ENCODE measurements at regions not wholly inside any gene's neighbourhood (a gene's known extent, or its start where the extent isn't known, plus 50 kb on each side); places are given as distances from the start of the nearest gene placed in this dataset.
"Not testable (repeated sequence)": the region's sequence is repeated elsewhere in the genome, so short reads cannot be mapped to it uniquely, and the experiment has no call there.

DNA sequence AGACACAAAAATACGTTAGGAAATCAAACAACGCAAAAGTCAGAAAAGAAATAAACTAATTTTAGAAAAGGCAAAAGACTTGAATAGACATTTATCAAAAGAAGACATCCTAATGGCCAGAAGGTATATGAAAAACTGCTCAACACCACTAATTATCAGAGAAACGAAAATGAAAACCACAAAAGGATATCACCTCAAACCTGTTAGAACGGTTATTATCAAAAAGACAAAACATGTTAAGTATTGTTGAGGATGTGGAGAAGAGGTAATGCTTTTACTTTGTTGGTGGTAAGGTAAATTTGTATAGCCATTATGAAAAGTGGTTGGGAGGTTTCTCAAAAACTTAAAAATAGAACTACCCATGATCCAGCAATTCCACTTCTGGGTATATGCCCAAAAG lies 230.0 kb upstream of the RGMB start:
- H3K4me1 ChIP-seq = no peaks in the 10 kb centered on the region
- no peak overlapping the region for H3K27ac ChIP-seq (replicated peaks)
- H3K27me3 ChIP-seq (ENCODE audit: low read depth) = no peaks in the 10 kb centered on the region
- no peak overlapping the region for H3K4me3 ChIP-seq
- intact Hi-C loops (cut with micrococcal nuclease) = no loop called here
- DNase-seq = no peak
- H3K9me3 ChIP-seq (replicated peaks) = peaks cover 61% of the 10 kb centered on the region
- TF ChIP-seq, protein P1, sequence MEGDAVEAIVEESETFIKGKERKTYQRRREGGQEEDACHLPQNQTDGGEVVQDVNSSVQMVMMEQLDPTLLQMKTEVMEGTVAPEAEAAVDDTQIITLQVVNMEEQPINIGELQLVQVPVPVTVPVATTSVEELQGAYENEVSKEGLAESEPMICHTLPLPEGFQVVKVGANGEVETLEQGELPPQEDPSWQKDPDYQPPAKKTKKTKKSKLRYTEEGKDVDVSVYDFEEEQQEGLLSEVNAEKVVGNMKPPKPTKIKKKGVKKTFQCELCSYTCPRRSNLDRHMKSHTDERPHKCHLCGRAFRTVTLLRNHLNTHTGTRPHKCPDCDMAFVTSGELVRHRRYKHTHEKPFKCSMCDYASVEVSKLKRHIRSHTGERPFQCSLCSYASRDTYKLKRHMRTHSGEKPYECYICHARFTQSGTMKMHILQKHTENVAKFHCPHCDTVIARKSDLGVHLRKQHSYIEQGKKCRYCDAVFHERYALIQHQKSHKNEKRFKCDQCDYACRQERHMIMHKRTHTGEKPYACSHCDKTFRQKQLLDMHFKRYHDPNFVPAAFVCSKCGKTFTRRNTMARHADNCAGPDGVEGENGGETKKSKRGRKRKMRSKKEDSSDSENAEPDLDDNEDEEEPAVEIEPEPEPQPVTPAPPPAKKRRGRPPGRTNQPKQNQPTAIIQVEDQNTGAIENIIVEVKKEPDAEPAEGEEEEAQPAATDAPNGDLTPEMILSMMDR (IDR thresholded peaks at IDR 0.05; ENCODE audit: borderline replicate concordance) = no peak
- H3K36me3 ChIP-seq = no peaks in the 10 kb centered on the region

DNA sequence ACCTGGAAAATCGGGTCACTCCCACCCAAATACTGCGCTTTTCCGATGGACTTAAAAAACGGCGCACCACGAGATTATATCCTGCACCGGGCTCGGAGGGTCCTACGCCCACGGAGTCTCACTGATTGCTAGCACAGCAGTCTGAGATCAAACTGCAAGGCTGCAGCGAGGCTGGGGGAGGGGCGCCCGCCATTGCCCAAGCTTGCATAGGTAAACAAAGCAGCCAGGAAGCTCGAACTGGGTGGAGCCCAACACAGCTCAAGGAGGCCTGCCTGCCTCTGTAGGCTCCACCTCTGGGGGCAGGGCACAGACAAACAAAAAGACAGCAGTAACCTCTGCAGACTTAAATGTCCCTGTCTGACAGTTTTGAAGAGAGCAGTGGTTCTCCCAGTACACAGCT lies 226.5 kb upstream of the RGMB start:
- intact Hi-C loops (cut with micrococcal nuclease); H3K4me3 ChIP-seq; H3K4me1 ChIP-seq; H3K27me3 ChIP-seq (ENCODE audit: low read depth); H3K27ac ChIP-seq (replicated peaks); DNase-seq; H3K36me3 ChIP-seq: not testable (repeated sequence)
- H3K9me3 ChIP-seq (replicated peaks) = peaks cover 35% of the 10 kb centered on the region

DNA sequence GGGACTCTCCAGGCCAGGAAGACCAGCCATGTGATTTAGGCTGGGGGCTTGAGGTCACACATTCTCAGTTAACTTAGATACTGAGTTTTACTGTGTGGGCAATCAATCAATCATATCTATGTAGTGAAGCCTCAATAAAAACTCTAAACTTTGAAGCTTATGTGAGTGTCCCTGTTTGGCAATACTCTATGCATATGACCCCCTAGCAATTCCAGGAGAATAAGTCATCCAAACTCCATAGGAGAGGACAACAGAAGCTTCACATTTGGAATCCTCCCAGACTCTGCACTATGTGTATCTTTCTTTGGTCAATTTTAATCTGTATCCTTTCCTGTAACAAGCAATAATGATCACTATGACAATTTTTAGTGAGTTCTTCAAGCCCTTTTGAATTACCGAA lies 216.8 kb upstream of the RGMB start:
- Histone ChIP-seq H3K4me3 (no peak overlapping the region), H3K36me3 (no peaks in the 10 kb centered on the region), H3K27ac (replicated peaks) (no peak overlapping the region), H3K9me3 (replicated peaks) (peaks cover 16% of the 10 kb centered on the region), H3K4me1 (no peaks in the 10 kb centered on the region), H3K27me3 (ENCODE audit: low read depth) (no peaks in the 10 kb centered on the region)
- intact Hi-C loops (cut with micrococcal nuclease) = no loop called here
- TF ChIP-seq, protein P1 (IDR thresholded peaks at IDR 0.05; ENCODE audit: borderline replicate concordance) = no peak
- no peak for DNase-seq

DNA sequence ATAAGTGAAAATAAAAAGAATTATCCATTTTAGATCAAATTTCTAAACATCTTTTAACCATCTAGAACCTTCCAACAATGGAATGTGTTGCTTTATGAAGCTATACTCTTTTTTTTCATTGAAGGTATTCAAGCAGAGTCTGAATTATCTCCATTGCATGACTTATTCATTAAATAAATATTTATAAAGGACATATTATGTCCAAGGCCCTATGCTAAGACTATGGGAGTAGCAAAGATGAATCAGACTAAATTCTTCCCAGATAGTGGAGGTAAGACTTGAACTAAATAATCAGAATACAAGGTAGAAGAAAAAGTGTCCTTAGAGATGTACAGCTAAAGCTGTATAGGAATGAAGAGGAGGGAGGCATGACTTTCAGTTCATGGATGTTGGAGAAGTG lies 215.5 kb upstream of the RGMB start:
- intact Hi-C loops (cut with micrococcal nuclease) = no loop called here
- TF ChIP-seq, protein P1 (IDR thresholded peaks at IDR 0.05; ENCODE audit: borderline replicate concordance) = no peak

DNA sequence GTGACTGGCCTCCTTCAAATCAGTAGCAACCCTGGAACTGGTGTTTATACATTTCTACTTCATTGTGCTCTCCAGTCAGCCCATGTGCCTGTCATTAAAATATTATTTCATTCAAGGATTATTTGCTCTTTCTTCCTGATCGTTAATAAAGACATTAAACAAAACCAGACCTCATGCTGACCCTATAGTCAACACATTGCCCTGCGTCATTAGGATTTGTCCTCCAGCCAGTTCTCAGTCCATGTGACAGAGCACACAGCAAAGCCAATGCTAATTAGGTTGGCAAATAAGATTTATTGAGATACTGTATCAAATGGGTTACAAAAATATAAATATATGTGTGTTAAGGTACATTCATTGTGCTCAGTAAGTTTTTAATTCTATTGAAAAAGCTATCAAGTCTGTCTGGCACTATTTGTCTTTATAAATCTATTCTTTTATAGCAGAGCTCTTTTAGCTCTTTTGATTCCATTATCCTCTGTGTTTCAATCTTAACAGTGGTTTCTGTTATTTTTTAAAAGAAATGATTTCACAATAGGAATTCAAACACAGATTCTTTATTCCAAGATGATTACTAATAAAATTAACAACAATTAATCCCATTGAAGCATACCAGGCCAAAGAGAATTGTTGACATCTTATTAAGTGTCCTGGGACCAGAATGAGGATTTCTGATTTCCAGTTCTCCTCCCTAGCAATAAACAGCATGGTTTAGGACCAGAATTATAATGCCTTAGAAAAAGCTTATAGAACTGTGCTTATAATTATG lies 209.4 kb upstream of the RGMB start:
- peaks cover 3% of the 10 kb centered on the region for H3K9me3 ChIP-seq (replicated peaks)
- intact Hi-C loops (cut with micrococcal nuclease) = no loop called here
- H3K4me1 ChIP-seq = no peaks in the 10 kb centered on the region
- TF ChIP-seq, protein P1 (IDR thresholded peaks at IDR 0.05; ENCODE audit: borderline replicate concordance) = no peak
- no peaks in the 10 kb centered on the region for H3K36me3 ChIP-seq
- H3K4me3 ChIP-seq = no peak overlapping the region
- no peak for DNase-seq
- H3K27me3 ChIP-seq (ENCODE audit: low read depth) = no peaks in the 10 kb centered on the region
- H3K27ac ChIP-seq (replicated peaks) = no peak overlapping the region

More for the DNA sequence above, 215.5 kb upstream of the RGMB start:
- H3K36me3 ChIP-seq = no peaks in the 10 kb centered on the region
- no peaks in the 10 kb centered on the region for H3K27me3 ChIP-seq (ENCODE audit: low read depth)
- H3K27ac ChIP-seq (replicated peaks) = no peak overlapping the region
- H3K9me3 ChIP-seq (replicated peaks) = peaks cover 10% of the 10 kb centered on the region
- no peak overlapping the region for H3K4me3 ChIP-seq
- no peaks in the 10 kb centered on the region for H3K4me1 ChIP-seq
- DNase-seq = no peak

DNA sequence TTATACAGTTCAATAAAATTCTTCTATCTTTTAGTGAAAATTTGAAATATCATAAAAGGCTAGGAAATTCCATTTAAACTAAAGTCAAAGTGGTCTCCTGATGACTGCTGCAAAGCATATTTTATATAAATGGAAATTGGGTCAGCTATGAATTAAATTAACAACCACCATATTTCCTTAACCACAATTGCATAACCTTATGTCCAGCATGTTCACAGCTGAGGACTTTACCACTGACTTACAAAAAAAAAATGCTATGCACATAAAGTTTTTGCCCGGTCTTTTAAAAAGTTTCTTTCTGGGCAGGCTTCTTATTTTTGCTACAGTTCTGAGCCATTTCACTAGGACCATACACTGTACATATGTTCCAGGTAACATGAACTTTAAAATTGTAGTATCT lies 208.6 kb upstream of the RGMB start:
- Histone ChIP-seq H3K4me3 (no peak overlapping the region), H3K27me3 (ENCODE audit: low read depth) (no peaks in the 10 kb centered on the region), H3K36me3 (no peaks in the 10 kb centered on the region), H3K4me1 (no peaks in the 10 kb centered on the region), H3K9me3 (replicated peaks) (peaks cover 3% of the 10 kb centered on the region), H3K27ac (replicated peaks) (no peak overlapping the region)
- TF ChIP-seq, protein P1 (IDR thresholded peaks at IDR 0.05; ENCODE audit: borderline replicate concordance) = no peak
- intact Hi-C loops (cut with micrococcal nuclease) = no loop called here
- DNase-seq = no peak
